ENCODE measurements at regions not wholly inside any gene's neighbourhood (a gene's known extent, or its start where the extent isn't known, plus 50 kb on each side); places are given as distances from the start of the nearest gene placed in this dataset.
"Not testable (repeated sequence)": the region's sequence is repeated elsewhere in the genome, so short reads cannot be mapped to it uniquely, and the experiment has no call there.

- DNase-seq (ENCODE audit: low read depth, low spot score): no peak
Measured at GRCh38 chr12:115401761-115402160, 717.8 kb upstream of the TBX3 start.

GRCh38 chr12:115400011-115400410 is 716.0 kb upstream of the TBX3 start:
- DNase-seq (ENCODE audit: low read depth, low spot score): no peak

DNA sequence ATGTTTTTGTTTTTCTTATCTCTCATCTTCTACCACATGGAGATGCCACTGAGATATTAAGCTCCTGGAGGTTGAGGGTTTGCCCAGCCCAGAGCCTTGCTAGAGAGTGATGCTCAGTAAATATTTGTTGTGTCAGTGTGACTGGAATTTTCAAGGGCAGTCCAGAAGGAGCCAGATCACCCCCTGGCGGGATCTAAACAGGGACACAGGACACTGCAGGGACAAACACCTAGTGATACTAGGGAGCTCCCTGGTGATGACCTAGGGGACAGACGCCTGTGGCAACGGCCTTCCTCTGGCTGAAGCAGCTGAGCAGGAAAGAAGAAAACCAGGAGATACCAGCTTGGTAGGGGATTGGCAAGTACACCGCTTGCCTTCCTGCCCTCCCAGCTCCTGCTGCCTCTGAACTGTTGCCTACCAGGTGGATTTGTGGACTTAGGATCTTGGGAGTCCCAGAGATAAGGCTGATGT is 714.4 kb upstream of the TBX3 start:
- DNase-seq (ENCODE audit: low read depth, low spot score): no peak

GRCh38 chr12:115396567-115396966 is 712.6 kb upstream of the TBX3 start:
- no peak for DNase-seq (ENCODE audit: low read depth, low spot score)

- DNase-seq (ENCODE audit: low read depth, low spot score): no peak
Measured at GRCh38 chr12:115394496-115395220, 710.7 kb upstream of the TBX3 start.

DNA sequence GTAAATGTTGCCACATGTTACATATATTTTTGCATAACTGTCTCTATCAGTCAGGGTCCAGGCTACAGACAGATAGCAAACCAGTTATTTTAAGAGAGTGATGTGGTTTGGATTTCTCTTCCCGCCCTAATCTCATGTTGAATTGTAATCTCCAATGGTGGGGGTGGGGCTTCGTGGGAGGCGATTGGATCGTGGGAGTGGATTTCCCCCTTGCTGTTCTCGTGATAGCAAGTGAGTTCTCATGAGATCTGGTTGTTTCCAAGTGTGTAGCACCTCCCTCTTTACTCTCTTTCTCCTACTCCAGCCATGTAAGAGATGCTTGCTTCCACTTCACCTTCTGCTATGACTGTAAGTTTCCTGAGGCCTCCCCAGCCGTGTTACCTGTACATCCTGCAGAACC is 704.2 kb upstream of the TBX3 start:
- DNase-seq (ENCODE audit: low read depth, low spot score): no peak

DNA sequence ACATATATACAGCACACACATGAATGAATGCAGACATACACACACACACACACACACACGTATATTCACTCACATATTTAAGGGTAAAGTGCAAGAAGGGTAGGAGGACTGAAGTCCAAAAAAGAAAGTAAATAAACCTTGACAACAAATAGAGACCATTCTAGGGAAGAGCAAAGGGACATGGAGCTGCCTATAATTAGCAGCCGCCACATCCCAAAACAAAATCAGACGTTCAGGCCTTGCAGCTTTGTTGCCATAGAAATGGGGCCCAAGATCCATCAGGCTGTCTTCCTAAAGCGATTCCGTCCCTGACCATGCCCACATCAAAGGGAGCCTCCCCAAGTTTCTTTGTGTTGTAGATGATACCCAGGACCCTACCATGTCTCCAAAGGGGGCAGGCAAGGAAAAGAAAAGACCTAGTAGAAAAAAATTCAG is 703.5 kb upstream of the TBX3 start:
- no peak for DNase-seq (ENCODE audit: low read depth, low spot score)

- DNase-seq (ENCODE audit: low read depth, low spot score): no peak
Measured at GRCh38 chr12:115386946-115387345, 703.0 kb upstream of the TBX3 start.

DNA sequence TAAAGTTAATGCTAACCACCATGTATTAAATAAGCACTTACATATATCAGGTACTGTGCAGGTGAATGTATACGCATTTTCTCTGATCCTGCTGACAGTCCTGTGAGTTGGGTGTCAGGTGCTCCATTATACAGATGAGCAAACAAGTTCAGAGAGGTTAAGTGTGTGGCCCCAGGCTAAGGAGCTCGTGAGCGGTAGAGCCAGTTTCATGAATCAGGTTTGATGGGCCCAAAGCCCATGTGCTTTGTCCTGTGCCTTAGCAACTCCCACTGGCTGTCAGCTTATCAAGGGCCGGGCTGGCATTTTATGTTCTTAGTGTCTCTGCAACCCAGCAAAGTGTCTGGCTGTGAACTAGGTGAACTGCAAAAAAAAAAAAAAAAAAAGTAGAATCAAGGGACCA is 701.2 kb upstream of the TBX3 start:
- no peak for DNase-seq (ENCODE audit: low read depth, low spot score)

GRCh38 chr12:115384391-115384790 is 700.4 kb upstream of the TBX3 start:
- no peak for DNase-seq (ENCODE audit: low read depth, low spot score)

DNA sequence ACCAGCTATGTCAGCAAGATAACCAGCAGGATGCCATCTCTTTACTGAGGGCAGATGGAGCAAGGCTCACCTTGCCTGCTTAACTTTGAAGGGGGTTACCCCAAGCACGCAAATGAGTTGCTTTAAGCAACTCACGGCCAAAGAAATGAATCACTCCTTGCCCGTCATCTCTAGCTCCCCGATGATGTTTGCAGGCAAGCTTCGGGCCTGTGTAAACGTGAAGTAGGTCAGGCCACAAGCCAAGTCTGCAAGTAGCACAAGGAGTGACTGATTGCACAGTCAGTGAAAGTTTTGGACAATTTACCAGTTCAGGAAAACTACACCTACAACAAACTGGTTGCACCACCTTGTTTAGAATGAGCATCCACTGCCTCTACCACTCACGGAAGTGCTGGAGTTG is 699.7 kb upstream of the TBX3 start:
- no peak for DNase-seq (ENCODE audit: low read depth, low spot score)

DNA sequence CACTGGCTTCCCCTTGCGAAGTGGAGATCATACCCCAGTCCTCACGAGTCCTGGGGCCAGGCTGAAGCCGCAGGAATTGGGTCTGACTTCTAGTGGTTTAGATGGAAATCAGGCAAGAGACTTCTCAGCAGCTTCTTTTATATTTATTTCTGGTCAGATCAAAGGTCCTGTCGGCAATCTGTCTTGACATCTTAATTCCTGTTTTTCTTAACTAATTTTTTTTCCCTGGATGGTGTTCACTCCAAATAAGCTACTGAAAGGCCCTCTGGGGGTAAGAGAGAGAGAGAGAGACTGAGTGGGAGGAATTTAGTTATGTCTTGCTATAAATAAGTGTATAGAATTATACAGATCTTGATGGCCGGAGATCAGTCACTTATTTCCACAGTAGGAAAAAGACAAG is 698.7 kb upstream of the TBX3 start:
- DNase-seq (ENCODE audit: low read depth, low spot score): no peak

DNA sequence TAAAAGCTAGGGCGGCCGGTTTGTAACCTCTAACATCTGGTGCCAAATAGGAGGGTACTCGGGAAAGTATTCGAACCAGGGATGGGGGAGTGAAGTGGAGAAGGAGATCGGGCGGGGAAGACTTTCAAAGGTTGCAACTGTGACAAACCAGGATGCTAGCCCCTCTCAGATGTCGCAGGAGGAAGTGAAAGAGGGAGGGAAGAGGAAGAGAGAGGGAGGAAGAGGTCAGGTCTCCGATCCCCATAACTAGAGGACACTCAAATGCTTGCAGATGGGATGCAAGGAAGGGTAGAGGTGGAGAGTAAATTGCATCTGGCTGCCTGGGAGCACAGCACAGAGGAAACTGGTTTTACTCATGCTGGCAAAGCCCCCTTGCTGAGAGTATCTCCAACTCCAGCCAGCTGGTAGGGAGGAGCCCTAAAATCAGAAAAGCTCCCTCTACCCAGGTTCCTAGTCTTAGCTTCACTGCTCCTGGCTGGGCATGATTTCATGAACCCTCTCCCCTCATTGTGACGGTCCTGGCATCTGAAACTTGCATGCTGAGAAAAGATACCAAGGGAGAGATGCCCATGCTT is 696.7 kb upstream of the TBX3 start:
- DNase-seq (ENCODE audit: low read depth, low spot score): no peak

DNA sequence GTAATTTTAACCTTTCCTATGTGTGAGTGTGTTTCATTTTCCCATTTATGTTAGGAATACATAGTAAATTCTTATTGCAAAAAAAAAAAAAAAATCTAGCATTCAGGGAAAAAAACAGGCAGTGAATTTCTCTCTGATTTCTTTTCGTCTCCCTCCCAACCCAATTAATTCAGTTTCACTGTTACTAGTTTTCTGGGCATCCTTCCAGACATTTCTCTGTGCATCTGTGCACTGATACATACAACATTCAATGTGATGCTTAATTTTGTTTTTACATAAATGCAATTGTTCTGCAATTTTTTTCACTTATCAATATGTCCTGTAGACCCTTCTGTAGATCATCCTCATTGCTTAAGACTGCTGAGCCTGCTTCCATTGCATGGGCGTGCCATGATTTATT is 694.3 kb upstream of the TBX3 start:
- DNase-seq (ENCODE audit: low read depth, low spot score): no peak

DNA sequence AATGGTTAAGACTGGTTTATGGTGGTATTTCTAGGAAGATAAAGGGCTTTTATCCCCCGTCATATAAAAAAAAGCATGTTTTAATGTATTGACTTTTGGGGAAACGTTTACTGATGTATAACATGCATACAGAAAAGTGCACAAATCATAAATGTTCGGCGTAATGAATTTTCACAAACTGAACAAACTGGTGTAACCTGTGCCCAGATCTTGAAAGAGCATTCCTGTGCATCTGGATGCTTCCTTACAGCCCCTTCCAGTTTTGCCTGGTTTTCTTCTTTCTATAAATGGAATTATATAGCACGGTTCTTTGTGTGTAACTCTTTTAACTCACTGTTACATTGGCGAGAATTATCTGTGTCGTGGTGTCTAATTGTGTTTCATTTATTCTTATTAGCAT is 693.8 kb upstream of the TBX3 start:
- no peak for DNase-seq (ENCODE audit: low read depth, low spot score)

DNA sequence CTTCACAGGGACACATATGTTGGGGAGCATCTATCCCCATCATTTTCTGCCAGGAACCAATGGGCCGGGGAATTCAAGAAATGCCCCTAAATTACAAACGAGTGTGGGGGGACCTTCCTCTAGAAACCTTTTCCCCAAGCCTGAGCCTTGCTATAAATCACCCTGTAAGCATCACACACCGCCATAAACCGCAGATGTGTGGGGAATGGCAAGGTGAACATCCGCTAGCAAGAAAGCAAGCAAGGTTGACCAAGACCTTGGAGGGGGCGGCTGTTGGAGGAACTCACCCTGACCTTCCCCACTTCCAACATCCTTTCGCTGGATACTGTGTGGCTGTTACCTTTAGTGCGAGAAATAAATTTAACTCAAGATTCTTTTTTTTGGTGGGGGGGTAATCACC is 693.3 kb upstream of the TBX3 start:
- DNase-seq (ENCODE audit: low read depth, low spot score): no peak

- DNase-seq (ENCODE audit: low read depth, low spot score): no peak
Measured at GRCh38 chr12:115375186-115375991, 691.4 kb upstream of the TBX3 start.

- no peak for DNase-seq (ENCODE audit: low read depth, low spot score)
Measured at GRCh38 chr12:115374480-115375185, 690.7 kb upstream of the TBX3 start.

GRCh38 chr12:115371711-115372110 is 687.7 kb upstream of the TBX3 start:
- DNase-seq (ENCODE audit: low read depth, low spot score): no peak

DNA sequence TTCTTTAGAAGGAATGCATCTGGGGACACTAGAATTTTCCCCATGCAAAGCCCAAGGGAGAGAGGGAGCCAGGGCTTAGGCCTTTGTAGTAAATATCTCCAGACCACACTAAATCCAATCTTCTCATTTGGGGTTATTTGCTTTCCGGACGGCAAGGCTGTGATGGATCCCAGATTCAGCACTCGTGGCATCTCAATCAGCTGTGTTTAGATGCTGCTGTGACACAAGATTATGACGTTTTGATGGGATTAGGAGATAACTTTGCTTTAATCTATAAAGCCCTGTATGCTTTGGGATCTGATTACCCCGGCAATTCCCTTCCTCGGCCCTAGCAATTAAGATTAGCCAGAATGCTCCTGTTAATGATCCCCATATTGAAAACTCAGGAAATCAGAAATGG is 686.7 kb upstream of the TBX3 start:
- no peak for DNase-seq (ENCODE audit: low read depth, low spot score)

DNA sequence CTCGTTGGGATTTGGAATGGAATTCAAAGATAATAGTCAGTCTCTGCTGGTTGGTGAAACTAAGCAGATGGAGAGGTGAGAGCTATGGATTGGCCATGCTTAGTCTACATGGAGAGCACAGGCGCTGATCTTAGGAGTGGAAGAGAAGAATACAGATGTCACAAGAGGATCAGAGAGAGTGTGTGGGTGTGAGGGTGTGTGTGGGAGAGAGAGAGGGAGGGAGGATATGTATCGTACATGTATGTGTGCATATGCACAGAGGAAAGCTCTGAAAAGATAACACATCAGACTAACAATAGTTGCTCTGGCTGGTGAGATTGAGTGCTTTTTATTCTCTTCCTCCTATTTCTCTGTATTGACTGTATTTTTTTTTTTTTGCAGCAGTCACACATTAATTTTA is 686.2 kb upstream of the TBX3 start:
- DNase-seq (ENCODE audit: low read depth, low spot score): no peak

- DNase-seq (ENCODE audit: low read depth, low spot score): not testable (repeated sequence)
Measured at GRCh38 chr12:115366277-115366676, 682.3 kb upstream of the TBX3 start.

Measured in smooth muscle cell of the brain vasculature (primary cell).